GF-D8 (cell line): ENCODE measurements at regions not wholly inside any gene's neighbourhood (a gene's known extent, or its start where the extent isn't known, plus 50 kb on each side); places are given as distances from the start of the nearest gene placed in this dataset.

Experiments used
- DNase-seq: peaks from one replicate; lab custom pipeline; 2025; lab: John Stamatoyannopoulos, UW

- DNase-seq: no peak
These were observed 1060.5 kb downstream of the XPNPEP1 start for GRCh38 chr10:108862676-108863350.

- no peak for DNase-seq
These were observed 1062.0 kb downstream of the XPNPEP1 start for GRCh38 chr10:108861181-108861754.

- DNase-seq: no peak
These were observed 1071.1 kb downstream of the XPNPEP1 start for GRCh38 chr10:108852211-108852610.

- no peak for DNase-seq
These were observed 1073.0 kb downstream of the XPNPEP1 start for GRCh38 chr10:108850138-108850854.

- no peak for DNase-seq
These were observed 1073.6 kb downstream of the XPNPEP1 start for GRCh38 chr10:108849688-108850087.

- no peak for DNase-seq
These were observed 1074.1 kb downstream of the XPNPEP1 start for GRCh38 chr10:108849186-108849585.

GRCh38 chr10:108848046-108848445 is 1075.3 kb downstream of the XPNPEP1 start:
- no peak for DNase-seq

- DNase-seq: no peak
These were observed 1082.4 kb downstream of the XPNPEP1 start for GRCh38 chr10:108840944-108841343.

- no peak for DNase-seq
These were observed 1086.9 kb downstream of the XPNPEP1 start for GRCh38 chr10:108836362-108836761.

- DNase-seq: no peak
These were observed 1101.3 kb downstream of the XPNPEP1 start for GRCh38 chr10:108822026-108822425.

GRCh38 chr10:108819302-108819701 is 1104.0 kb downstream of the XPNPEP1 start:
- no peak for DNase-seq

- no peak for DNase-seq
These were observed 1105.7 kb downstream of the XPNPEP1 start for GRCh38 chr10:108817584-108817983.

- no peak for DNase-seq
These were observed 1106.2 kb downstream of the XPNPEP1 start for GRCh38 chr10:108817135-108817534.

- DNase-seq: no peak
These were observed 1110.4 kb downstream of the XPNPEP1 start for GRCh38 chr10:108812906-108813305.

- DNase-seq: no peak
These were observed 1111.0 kb downstream of the XPNPEP1 start for GRCh38 chr10:108812296-108812695.

- no peak for DNase-seq
These were observed 1115.1 kb downstream of the XPNPEP1 start for GRCh38 chr10:108808228-108808627.

- no peak for DNase-seq
These were observed 1121.4 kb downstream of the XPNPEP1 start for GRCh38 chr10:108801775-108802517.

GRCh38 chr10:108801220-108801619 is 1122.1 kb downstream of the XPNPEP1 start:
- no peak for DNase-seq

GRCh38 chr10:108797573-108797972 is 1125.7 kb downstream of the XPNPEP1 start:
- DNase-seq: no peak

- DNase-seq: no peak
These were observed 1131.4 kb downstream of the XPNPEP1 start for GRCh38 chr10:108791794-108792474.

GRCh38 chr10:108791030-108791429 is 1132.3 kb downstream of the XPNPEP1 start:
- no peak for DNase-seq

GRCh38 chr10:108789919-108790318 is 1133.4 kb downstream of the XPNPEP1 start:
- DNase-seq: no peak
